GM18907 (cell line): ENCODE measurements at regions not wholly inside any gene's neighbourhood (a gene's known extent, or its start where the extent isn't known, plus 50 kb on each side); places are given as distances from the start of the nearest gene placed in this dataset.
"Not testable (repeated sequence)": the region's sequence is repeated elsewhere in the genome, so short reads cannot be mapped to it uniquely, and the experiment has no call there.

Experiments used
- ATAC-seq: cut with Tn5 transposase; IDR thresholded peaks from one replicate; pipeline ENCODE4 v1.9.1; 2021; ENCODE audit warnings: mild to moderate bottlenecking, moderate library complexity; ENCODE audit not compliant: unreplicated experiment

GRCh38 chr4:84032372-84032771 is 466.7 kb downstream of the NKX6-1 start:
- peak; percentile 77 for ATAC-seq

- peak; percentile 48 for ATAC-seq
These were observed 467.7 kb downstream of the NKX6-1 start for GRCh38 chr4:84031401-84031800.

- no peak for ATAC-seq
These were observed 470.8 kb downstream of the NKX6-1 start for GRCh38 chr4:84028340-84028739.

GRCh38 chr4:84024405-84024804 is 474.7 kb downstream of the NKX6-1 start:
- no peak for ATAC-seq

GRCh38 chr4:84022564-84022963 is 476.5 kb downstream of the NKX6-1 start:
- ATAC-seq: no peak

- no peak for ATAC-seq
These were observed 479.5 kb downstream of the NKX6-1 start for GRCh38 chr4:84019626-84020025.

- ATAC-seq: no peak
These were observed 467.1 kb downstream of the GPAT3 start for GRCh38 chr4:84003046-84003445.

GRCh38 chr4:84001876-84002569 is 466.1 kb downstream of the GPAT3 start:
- no peak for ATAC-seq

- ATAC-seq: no peak
These were observed 460.3 kb downstream of the GPAT3 start for GRCh38 chr4:83996254-83996653.

- ATAC-seq: no peak
These were observed 457.9 kb downstream of the GPAT3 start for GRCh38 chr4:83993774-83994173.

- no peak for ATAC-seq
These were observed 453.9 kb downstream of the GPAT3 start for GRCh38 chr4:83989835-83990234.

GRCh38 chr4:83981156-83981555 is 445.2 kb downstream of the GPAT3 start:
- no peak for ATAC-seq

GRCh38 chr4:83979773-83980172 is 443.9 kb downstream of the GPAT3 start:
- ATAC-seq: no peak

GRCh38 chr4:83974111-83974780 is 438.3 kb downstream of the GPAT3 start:
- ATAC-seq: no peak

- ATAC-seq: no peak
These were observed 429.2 kb downstream of the GPAT3 start for GRCh38 chr4:83964996-83965541.

- no peak for ATAC-seq
These were observed 426.6 kb downstream of the GPAT3 start for GRCh38 chr4:83962492-83962891.

- ATAC-seq: no peak
These were observed 425.7 kb downstream of the GPAT3 start for GRCh38 chr4:83961575-83961974.

- no peak for ATAC-seq
These were observed 423.3 kb downstream of the GPAT3 start for GRCh38 chr4:83959160-83959559.

- ATAC-seq: no peak
These were observed 411.9 kb downstream of the GPAT3 start for GRCh38 chr4:83947830-83948193.

GRCh38 chr4:83947125-83947829 is 411.4 kb downstream of the GPAT3 start:
- ATAC-seq: no peak

- ATAC-seq: not testable (repeated sequence)
These were observed 407.8 kb downstream of the GPAT3 start for GRCh38 chr4:83943691-83944090.
